Stimulated activated naive B cell treated with anti-CD40 and anti-IgM and Interleukin-4, amounts not matched to agents 10 μg/mL and 1 μg/mL and 100 μg/mL, for 72 hours (primary cell): ENCODE measurements at regions not wholly inside any gene's neighbourhood (a gene's known extent, or its start where the extent isn't known, plus 50 kb on each side); places are given as distances from the start of the nearest gene placed in this dataset.

Experiments
- ATAC-seq, 2 donors: fragments of 150-1000 bp; cut with Tn5 transposase; replicated peaks; 2 replicates each; pipeline ENCODE4 v1.10.0; 2021; ENCODE audit warnings: moderate library complexity in 1 of 2
- DNase-seq: peaks from one replicate; pipeline ENCODE4 v3.0.0; 2021
- H3K27ac Mint-ChIP-seq: one replicate; pipeline ENCODE4 v1.8.0; 2022; ENCODE audit warnings: mild to moderate bottlenecking, mixed read lengths
- H3K27me3 Mint-ChIP-seq, 2 donors: one replicate each; pipeline ENCODE4 v1.8.0; 2022; ENCODE audit warnings: mixed read lengths in 2 of 2
- H3K36me3 Mint-ChIP-seq, 2 donors: one replicate each; pipeline ENCODE4 v1.8.0; 2022; ENCODE audit warnings: mixed read lengths in 2 of 2, mild to moderate bottlenecking in 1 of 2
- H3K4me1 Mint-ChIP-seq, 2 donors: one replicate each; pipeline ENCODE4 v1.8.0; 2022; ENCODE audit warnings: mixed read lengths in 2 of 2, mild to moderate bottlenecking in 1 of 2
- H3K4me3 Mint-ChIP-seq, 2 donors: one replicate each; pipeline ENCODE4 v1.8.0; 2022; ENCODE audit warnings: mild to moderate bottlenecking in 2 of 2, mixed read lengths in 2 of 2, moderate library complexity in 1 of 2
- H3K9me3 Mint-ChIP-seq, 2 donors: one replicate each; pipeline ENCODE4 v1.8.0; 2022; ENCODE audit warnings: mixed read lengths in 2 of 2, mild to moderate bottlenecking in 1 of 2

DNA sequence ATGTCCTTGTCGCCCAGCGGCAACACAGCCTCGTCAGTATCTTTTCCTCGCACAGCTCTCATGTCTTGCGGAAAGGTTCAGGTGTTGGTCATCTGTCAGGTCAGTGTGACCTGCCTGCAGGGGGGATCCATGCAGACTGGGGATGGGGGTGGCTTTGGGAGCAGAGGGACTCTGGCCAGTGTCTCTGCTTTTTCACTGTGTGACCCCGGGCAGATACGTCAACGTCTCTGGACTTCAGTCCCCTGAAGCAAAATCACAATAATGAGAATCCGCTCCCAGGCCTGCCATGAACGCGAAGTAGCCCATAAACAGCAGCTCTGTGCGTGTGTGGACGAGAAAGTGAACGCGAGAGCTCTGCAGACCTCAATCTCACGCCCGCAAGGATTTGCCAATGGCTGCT, 75.7 kb upstream of the FCN1 start:
- no peaks in the 10 kb centered on the region for H3K4me1 Mint-ChIP-seq
- DNase-seq, result no peak
- H3K36me3 Mint-ChIP-seq, result no peaks in the 10 kb centered on the region
- peaks cover 18 to 25% of the 10 kb centered on the region in 2 donors for H3K27me3 Mint-ChIP-seq
- ATAC-seq, result no peak
- peaks cover 0 to 9% of the 10 kb centered on the region in 2 donors for H3K9me3 Mint-ChIP-seq
- no peak overlapping the region for H3K4me3 Mint-ChIP-seq
- no peak overlapping the region for H3K27ac Mint-ChIP-seq

DNA sequence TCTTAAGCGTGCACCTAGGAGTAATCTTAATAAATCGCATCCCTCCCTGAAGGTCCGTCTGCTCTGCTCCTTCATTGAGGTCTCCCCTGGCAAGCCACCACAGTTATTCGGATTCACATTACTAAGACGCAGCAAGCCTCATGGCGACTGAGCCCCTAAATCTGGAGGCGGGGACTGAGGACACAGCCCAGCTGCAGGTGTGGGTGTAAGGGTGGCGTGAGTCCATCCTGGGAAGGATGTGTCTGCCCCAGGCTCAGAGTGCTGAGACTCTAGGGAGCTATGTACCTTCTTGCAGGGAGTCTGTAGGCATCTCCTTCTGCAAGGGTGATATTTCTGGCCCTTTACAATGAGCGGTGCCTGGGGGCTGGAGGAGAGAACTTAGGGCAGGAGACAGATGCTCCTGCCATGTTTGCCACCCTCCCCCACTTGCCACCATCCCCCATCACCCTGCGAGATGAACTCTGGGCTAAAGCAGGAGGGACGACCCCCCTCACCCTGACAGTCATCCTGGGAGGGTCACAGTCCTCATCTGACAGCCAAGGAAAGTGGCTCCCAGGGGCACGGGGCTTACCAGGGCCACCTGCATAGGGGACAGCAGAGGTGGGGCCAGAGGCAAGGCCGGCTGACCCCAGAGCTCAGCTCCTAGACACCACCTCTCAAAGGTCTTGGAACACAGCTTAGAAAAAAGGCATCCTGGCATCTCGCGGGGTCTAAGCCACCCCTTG, 76.4 kb upstream of the FCN1 start:
- no peak for ATAC-seq
- Mint-ChIP-seq H3K27ac (no peak overlapping the region), H3K4me1 (no peaks in the 10 kb centered on the region), H3K4me3 (no peak overlapping the region), H3K36me3 (no peaks in the 10 kb centered on the region), H3K27me3 (peaks cover 17 to 28% of the 10 kb centered on the region in 2 donors), H3K9me3 (peaks cover 0 to 11% of the 10 kb centered on the region in 2 donors)
- no peak for DNase-seq

DNA sequence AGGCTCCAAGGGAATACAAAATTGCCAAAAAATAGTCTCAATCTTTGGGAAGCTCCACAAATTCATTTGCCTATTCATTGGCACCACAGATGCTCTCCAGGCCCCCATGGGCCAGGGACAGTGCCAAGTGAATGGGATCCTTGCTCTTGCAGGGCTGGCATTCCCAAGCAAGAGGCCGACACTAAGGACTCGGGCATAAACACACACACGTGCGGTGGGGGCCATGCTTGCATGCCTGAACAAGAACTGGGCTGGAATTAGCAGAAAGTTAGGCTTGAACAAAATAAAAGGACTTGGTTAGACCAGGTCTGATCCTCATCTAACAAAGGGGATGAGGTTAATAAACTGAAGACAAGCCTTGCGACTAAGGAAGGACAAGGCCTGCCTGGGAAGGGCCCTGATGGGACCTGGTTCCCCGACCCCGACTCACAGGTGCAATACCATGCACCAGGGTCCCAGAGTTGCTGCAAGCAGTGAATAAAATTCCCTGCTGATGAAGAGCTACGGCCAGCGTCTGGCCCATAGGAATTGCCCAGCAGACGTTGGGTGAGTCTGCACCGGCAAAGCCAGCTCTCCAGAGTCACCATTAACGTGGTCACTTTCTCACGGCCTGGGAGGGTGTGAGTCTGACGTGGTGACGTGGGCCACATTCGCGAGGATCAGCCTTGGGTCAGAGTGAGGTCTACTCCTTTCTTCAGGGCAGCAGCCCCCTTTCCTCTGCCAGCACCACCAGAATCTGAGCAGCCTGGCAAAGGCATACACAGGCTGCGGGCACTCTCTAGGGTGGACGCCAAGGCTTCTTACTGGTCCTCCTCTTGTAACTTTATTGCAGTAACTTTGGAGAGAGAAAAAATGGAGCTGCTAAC, 77.4 kb upstream of the FCN1 start:
- H3K4me1 Mint-ChIP-seq, result no peaks in the 10 kb centered on the region
- H3K36me3 Mint-ChIP-seq, result no peaks in the 10 kb centered on the region
- no peak overlapping the region for H3K4me3 Mint-ChIP-seq
- no peak for DNase-seq
- no peak for ATAC-seq
- peaks cover 18 to 30% of the 10 kb centered on the region in 2 donors for H3K27me3 Mint-ChIP-seq
- H3K27ac Mint-ChIP-seq, result no peak overlapping the region
- H3K9me3 Mint-ChIP-seq, result peaks cover 5 to 15% of the 10 kb centered on the region in 2 donors

- Mint-ChIP-seq H3K4me1 (no peaks in the 10 kb centered on the region), H3K4me3 (no peak overlapping the region), H3K27ac (no peak overlapping the region), H3K36me3 (peaks cover 0 to 2% of the 10 kb centered on the region in 2 donors), H3K27me3 (peaks cover 21 to 30% of the 10 kb centered on the region in 2 donors), H3K9me3 (peaks cover 11 to 19% of the 10 kb centered on the region in 2 donors)
- DNase-seq (no peak), ATAC-seq (no peak)
Observed at GRCh38 chr9:134995792-134996120, 78.0 kb upstream of the FCN1 start.

DNA sequence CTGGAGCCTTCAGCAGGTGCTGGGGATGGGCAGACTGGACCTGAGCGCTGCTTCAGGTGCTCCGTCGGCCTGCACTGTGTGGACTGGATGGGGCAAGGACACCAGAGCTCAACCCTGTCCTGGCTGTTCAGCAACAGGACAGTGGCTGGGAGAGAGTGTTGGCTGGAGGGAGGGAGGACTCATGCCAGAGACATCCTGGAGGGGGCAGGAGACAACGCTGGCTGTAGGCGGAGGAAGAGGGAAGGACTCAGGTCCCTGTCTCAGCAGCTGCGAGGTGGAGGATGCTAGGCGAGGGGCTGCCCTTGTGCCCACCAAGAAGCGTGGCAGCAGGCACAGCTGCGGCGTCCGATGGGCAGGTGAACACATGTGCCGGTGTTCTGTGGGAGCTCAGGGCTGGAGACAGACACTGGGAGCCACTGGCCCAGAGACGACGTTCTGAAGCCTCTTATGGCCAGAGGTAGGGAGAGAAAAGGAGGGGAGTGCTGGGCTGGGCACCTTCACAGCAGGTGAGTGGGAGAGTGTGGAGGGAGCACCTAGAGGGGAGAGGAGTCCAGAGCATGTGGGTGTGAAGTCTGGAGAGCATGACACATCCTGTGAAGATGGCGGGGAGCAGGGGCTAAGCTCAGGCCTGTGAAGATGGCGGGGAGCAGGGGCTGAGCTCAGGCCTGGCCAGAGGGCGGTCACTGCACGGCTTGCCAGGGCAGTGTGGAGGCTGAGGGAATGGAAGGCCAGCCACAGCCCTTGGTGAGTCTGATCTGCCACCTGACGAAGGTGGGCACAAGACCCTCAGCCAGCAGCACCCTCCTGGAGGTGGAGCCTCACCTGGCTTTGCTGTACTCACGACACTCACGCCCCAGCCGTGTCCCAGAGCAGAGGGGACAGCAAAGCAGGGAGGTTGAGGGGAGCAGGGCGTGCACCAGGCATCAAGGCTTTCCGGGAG, 79.1 kb upstream of the FCN1 start:
- ATAC-seq (no peak), DNase-seq (no peak)
- H3K4me1 Mint-ChIP-seq, result no peaks in the 10 kb centered on the region
- no peak overlapping the region for H3K4me3 Mint-ChIP-seq
- H3K27ac Mint-ChIP-seq, result no peak overlapping the region
- peaks cover 11 to 24% of the 10 kb centered on the region in 2 donors for H3K9me3 Mint-ChIP-seq
- peaks cover 24 to 39% of the 10 kb centered on the region in 2 donors for H3K27me3 Mint-ChIP-seq
- peaks cover 0 to 2% of the 10 kb centered on the region in 2 donors for H3K36me3 Mint-ChIP-seq

DNA sequence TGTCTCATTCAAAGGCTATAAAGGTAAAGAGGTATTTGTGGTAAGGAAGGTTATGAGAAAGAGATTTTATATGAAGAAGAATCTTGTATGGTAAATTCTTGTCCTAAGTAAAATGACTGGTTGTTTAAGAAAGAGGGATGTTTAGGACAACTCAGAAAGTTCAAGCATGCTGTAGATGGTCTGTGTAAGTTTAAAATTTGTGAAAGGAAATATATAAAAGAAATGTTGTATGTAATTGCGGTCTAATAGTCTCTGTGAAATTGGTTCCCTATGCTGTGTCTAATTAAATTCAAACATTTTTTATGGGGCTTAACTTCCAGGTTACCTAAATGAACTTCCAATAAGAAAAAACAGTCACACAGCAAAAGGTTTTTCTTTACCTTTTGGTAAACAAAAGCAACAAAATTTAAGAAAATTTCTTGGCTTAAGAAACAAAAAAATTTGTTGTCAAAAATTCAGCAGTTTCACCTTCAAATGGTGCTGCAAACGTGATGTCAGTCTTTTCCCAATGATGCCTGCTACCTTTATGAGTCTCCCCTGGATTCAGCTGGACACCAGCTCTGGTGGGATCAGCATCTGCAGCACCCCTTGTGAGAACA, 83.0 kb upstream of the FCN1 start:
- no peak overlapping the region for H3K4me3 Mint-ChIP-seq
- no peak overlapping the region for H3K27ac Mint-ChIP-seq
- peaks cover 31 to 55% of the 10 kb centered on the region in 2 donors for H3K27me3 Mint-ChIP-seq
- peaks cover 11 to 25% of the 10 kb centered on the region in 2 donors for H3K9me3 Mint-ChIP-seq
- peaks cover 0 to 2% of the 10 kb centered on the region in 2 donors for H3K36me3 Mint-ChIP-seq
- ATAC-seq, result no peak
- H3K4me1 Mint-ChIP-seq, result no peaks in the 10 kb centered on the region
- no peak for DNase-seq

DNA sequence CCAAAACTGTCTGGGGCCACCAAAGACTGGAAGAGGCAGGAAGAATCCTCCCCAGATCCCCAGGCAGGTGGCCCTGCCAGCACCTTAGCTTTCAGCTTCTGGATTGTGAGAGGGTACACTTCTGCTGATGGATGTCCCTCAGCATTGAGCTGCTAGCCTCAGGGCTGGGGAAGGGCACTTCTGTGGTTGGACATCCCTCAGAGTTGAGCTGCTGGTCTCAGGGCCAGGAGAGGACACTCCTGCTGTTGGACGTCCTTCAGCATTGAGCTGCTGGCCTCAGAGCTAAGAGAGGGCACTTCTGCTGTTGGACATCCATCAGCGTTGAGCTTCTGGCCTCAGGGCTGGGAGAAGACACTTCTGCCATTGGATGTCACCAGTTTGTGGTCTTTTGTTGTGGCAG, 83.8 kb upstream of the FCN1 start:
- H3K27ac Mint-ChIP-seq, result no peak overlapping the region
- peaks cover 0 to 2% of the 10 kb centered on the region in 2 donors for H3K36me3 Mint-ChIP-seq
- peaks cover 11 to 25% of the 10 kb centered on the region in 2 donors for H3K9me3 Mint-ChIP-seq
- DNase-seq (no peak), ATAC-seq (no peak)
- H3K27me3 Mint-ChIP-seq, result peaks cover 25 to 49% of the 10 kb centered on the region in 2 donors
- no peak overlapping the region for H3K4me3 Mint-ChIP-seq
- no peaks in the 10 kb centered on the region for H3K4me1 Mint-ChIP-seq

- Mint-ChIP-seq H3K9me3 (peaks cover 11 to 21% of the 10 kb centered on the region in 2 donors), H3K4me1 (no peaks in the 10 kb centered on the region), H3K4me3 (no peak overlapping the region), H3K27me3 (peaks cover 17 to 44% of the 10 kb centered on the region in 2 donors), H3K27ac (no peak overlapping the region), H3K36me3 (peaks cover 0 to 2% of the 10 kb centered on the region in 2 donors)
- ATAC-seq, result no peak
- DNase-seq, result no peak
Observed at GRCh38 chr9:135002336-135002735, 84.6 kb upstream of the FCN1 start.

DNA sequence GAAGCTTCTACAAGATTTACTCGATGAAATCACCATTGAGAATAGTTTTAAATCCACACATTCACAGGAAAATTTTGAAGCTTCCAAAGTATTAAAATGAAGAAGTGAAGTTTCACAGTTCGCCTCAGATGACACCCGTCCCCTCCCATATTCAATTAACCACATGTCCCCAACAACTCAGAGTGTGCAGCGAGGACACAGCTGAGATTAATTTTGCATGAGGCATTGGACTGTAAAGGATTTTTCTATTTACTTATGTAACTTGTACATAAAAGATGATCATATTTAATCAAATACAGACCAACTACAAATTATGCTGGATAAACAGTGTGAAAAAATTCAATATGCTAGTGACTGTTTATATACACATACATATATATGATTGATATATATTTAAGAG, 84.7 kb upstream of the OLFM1 start:
- peaks cover 11 to 19% of the 10 kb centered on the region in 2 donors for H3K9me3 Mint-ChIP-seq

DNA sequence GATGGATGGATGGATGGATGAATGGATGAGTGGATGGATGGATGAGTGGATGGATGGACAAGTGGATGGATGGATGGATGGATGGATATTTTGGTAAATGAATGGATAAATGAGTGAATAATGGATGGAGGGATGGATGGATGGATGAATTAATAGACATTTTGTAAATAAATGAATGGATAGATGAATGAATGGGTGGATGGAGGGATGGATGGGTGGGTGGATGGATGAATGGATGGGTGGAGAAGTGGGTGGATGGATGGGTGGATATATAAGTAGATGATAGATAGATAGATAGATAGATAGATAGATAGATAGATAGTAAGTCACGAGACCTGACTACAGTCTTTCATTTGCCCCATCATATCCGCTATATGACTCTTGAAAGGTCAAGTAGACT, 82.7 kb upstream of the OLFM1 start:
- H3K9me3 Mint-ChIP-seq, result peaks cover 8 to 13% of the 10 kb centered on the region in 2 donors
- H3K4me1 Mint-ChIP-seq, result no peaks in the 10 kb centered on the region
- no peak overlapping the region for H3K4me3 Mint-ChIP-seq
- DNase-seq (no peak), ATAC-seq (no peak)
- no peak overlapping the region for H3K27ac Mint-ChIP-seq
- peaks cover 14 to 34% of the 10 kb centered on the region in 2 donors for H3K27me3 Mint-ChIP-seq
- peaks cover 0 to 2% of the 10 kb centered on the region in 2 donors for H3K36me3 Mint-ChIP-seq

More for the DNA sequence above, 84.7 kb upstream of the OLFM1 start:
- no peak for ATAC-seq
- no peaks in the 10 kb centered on the region for H3K4me1 Mint-ChIP-seq
- peaks cover 0 to 2% of the 10 kb centered on the region in 2 donors for H3K36me3 Mint-ChIP-seq
- H3K4me3 Mint-ChIP-seq, result no peak overlapping the region
- H3K27me3 Mint-ChIP-seq, result peaks cover 17 to 41% of the 10 kb centered on the region in 2 donors
- no peak overlapping the region for H3K27ac Mint-ChIP-seq
- no peak for DNase-seq

DNA sequence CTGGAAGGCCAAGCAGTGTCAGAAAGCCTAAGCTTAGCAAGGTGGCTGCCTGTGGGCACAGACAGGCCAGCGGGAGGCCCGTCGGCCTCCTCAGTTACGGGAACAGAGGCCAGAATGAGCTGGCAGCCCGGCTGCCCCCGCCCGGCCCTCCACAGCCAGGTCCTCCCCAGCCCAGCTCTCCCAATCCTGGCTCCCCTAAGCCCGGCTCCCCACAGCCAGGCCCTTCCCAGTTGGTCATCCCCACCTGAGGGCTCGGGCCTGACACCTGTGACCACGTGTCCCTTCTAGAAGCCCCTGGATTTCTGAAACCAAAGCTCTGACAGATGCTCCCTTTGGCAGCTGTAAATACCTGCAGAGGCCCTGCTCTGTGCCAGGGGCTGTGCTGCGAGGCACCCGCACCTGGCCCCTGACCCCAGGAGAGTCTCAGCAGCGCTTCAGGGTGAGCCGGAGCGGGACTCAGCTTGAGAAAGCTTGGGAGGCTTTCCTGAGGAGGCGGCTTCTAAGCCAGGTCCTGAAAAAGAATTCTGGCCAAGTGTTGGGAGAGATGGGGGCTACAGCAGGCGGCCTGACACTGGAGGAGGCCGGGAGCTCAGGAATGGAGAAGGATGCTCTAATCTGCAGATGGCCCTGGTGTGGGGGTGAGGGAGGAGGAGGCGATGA, 80.4 kb upstream of the OLFM1 start:
- ATAC-seq (no peak), DNase-seq (no peak)
- no peaks in the 10 kb centered on the region for H3K36me3 Mint-ChIP-seq
- H3K27ac Mint-ChIP-seq, result no peak overlapping the region
- H3K4me3 Mint-ChIP-seq, result no peak overlapping the region
- H3K4me1 Mint-ChIP-seq, result no peaks in the 10 kb centered on the region
- H3K9me3 Mint-ChIP-seq, result no peaks in the 10 kb centered on the region
- H3K27me3 Mint-ChIP-seq, result peaks cover 6 to 23% of the 10 kb centered on the region in 2 donors

DNA sequence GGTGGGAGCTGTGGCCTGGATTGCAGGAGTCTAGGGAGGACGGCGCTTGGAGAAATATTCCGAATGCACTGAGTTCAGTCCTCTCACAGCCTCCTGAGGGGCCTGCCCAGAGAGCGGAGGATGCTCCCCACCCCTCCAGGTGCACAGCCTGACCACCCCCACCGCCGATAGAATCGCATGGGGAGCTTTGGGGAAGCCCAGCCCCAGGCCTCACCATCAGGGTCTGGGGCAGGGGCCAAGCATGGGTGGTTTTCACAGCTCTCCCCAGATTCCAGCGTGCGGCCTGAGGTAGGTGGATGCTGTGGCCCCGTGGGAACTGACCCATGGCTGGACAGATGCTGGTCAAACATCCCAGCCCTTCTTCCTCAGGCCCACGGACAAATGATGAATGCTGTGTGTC, 79.9 kb upstream of the OLFM1 start:
- H3K9me3 Mint-ChIP-seq, result no peaks in the 10 kb centered on the region
- H3K27ac Mint-ChIP-seq, result no peak overlapping the region
- no peaks in the 10 kb centered on the region for H3K4me1 Mint-ChIP-seq
- H3K27me3 Mint-ChIP-seq, result peaks cover 5 to 20% of the 10 kb centered on the region in 2 donors
- no peak overlapping the region for H3K4me3 Mint-ChIP-seq
- DNase-seq, result no peak
- H3K36me3 Mint-ChIP-seq, result no peaks in the 10 kb centered on the region
- ATAC-seq, result no peak

GRCh38 chr9:135008416-135008815, 79.1 kb upstream of the OLFM1 start:
- no peaks in the 10 kb centered on the region for H3K9me3 Mint-ChIP-seq
- peaks cover 5 to 20% of the 10 kb centered on the region in 2 donors for H3K27me3 Mint-ChIP-seq
- no peaks in the 10 kb centered on the region for H3K36me3 Mint-ChIP-seq
- ATAC-seq, result no peak
- no peak overlapping the region for H3K4me3 Mint-ChIP-seq
- DNase-seq, result no peak
- no peaks in the 10 kb centered on the region for H3K4me1 Mint-ChIP-seq
- H3K27ac Mint-ChIP-seq, result no peak overlapping the region
